CD4-positive, alpha-beta T cell (primary cell): ENCODE measurements at regions not wholly inside any gene's neighbourhood (a gene's known extent, or its start where the extent isn't known, plus 50 kb on each side); places are given as distances from the start of the nearest gene placed in this dataset.

Source experiments
- ATAC-seq: fragments of 200-7000 bp; cut with Tn5 transposase; one replicate; pipeline ENCODE4 v1.10.0; 2022; ENCODE audit warnings: mild to moderate bottlenecking; ENCODE audit not compliant: poor library complexity
- CTCF ChIA-PET: fragments of 350-600 bp; sonication (Branson Sonifier 250); formaldehyde crosslinking; loops from one replicate; lab custom pipeline; 2021; ENCODE audit warnings: antibody characterized with exemption, inconsistent platforms; lab: Charles Lee
- POLR2A ChIA-PET: fragments of 350-600 bp; sonication (Branson Sonifier 250); formaldehyde crosslinking; loops from one replicate; lab custom pipeline; 2021; ENCODE audit warnings: antibody characterized with exemption, inconsistent platforms; lab: Charles Lee
- DNase-seq, 14 experiments: peaks; one replicate each; pipeline ENCODE4 v3.0.0-alpha.2; 2013 to 2020; ENCODE audit warnings: mixed read lengths in 2 of 14
- H3K27ac ChIP-seq, 2 donors: one replicate each; pipeline versions ENCODE4 v1.5.1 to v1.7.0; 2013; ENCODE audit warnings: low read length in 2 of 2, low read depth in 1 of 2, mild to moderate bottlenecking in 1 of 2
- H3K27me3 ChIP-seq, 2 experiments: 1 replicate in 1 of 2; 2 replicates in 1 of 2; pipeline versions ENCODE4 v1.6.1 to v1.7.0; 2013; ENCODE audit warnings: low read length in 2 of 2, control low read depth in 1 of 2, mild to moderate bottlenecking in 1 of 2, moderate library complexity in 1 of 2; ENCODE audit not compliant: insufficient read depth in 2 of 2, control insufficient read depth in 1 of 2
- H3K36me3 ChIP-seq: one replicate; pipeline ENCODE4 v1.6.1; 2013; ENCODE audit warnings: low read length, control low read depth; ENCODE audit not compliant: insufficient read depth
- H3K4me1 ChIP-seq: one replicate; pipeline ENCODE4 v1.6.1; 2013; ENCODE audit warnings: low read length, control low read depth; ENCODE audit not compliant: insufficient read depth
- H3K4me3 ChIP-seq: one replicate; pipeline ENCODE4 v1.5.1; 2013; ENCODE audit warnings: mild to moderate bottlenecking, low read length, moderate library complexity
- H3K9me3 ChIP-seq, 2 experiments: 1 replicate in 1 of 2; 2 replicates in 1 of 2; pipeline versions ENCODE4 v1.6.1 to v1.7.0; 2013; ENCODE audit warnings: low read length in 2 of 2, mild to moderate bottlenecking in 2 of 2, control low read depth in 1 of 2, moderate library complexity in 1 of 2; ENCODE audit not compliant: control insufficient read depth in 1 of 2, insufficient read depth in 1 of 2
- H3K27ac Mint-ChIP-seq: one replicate; pipeline ENCODE4 v1.8.0; 2020; ENCODE audit warnings: mixed read lengths
- H3K27me3 Mint-ChIP-seq: one replicate; pipeline ENCODE4 v1.8.0; 2021; ENCODE audit warnings: mixed read lengths
- H3K36me3 Mint-ChIP-seq: one replicate; pipeline ENCODE4 v1.8.0; 2021; ENCODE audit warnings: low read depth, mixed read lengths
- H3K4me1 Mint-ChIP-seq: one replicate; pipeline ENCODE4 v1.8.0; 2021; ENCODE audit warnings: low read depth, mixed read lengths
- H3K4me3 Mint-ChIP-seq: one replicate; pipeline ENCODE4 v1.8.0; 2020; ENCODE audit warnings: mild to moderate bottlenecking, mixed read lengths
- H3K9me3 Mint-ChIP-seq: one replicate; pipeline ENCODE4 v1.8.0; 2020; ENCODE audit warnings: mixed read lengths
- CTCF ChIP-seq: fragments of 200-600 bp; IDR thresholded peaks from one replicate; pipeline ENCODE4 v1.8.0; 2022; ENCODE audit warnings: antibody characterized with exemption, mild to moderate bottlenecking
- intact Hi-C, 2 experiments: fragments of 100-400 bp; cut with DNase I in 1 of 2; cut with micrococcal nuclease in 1 of 2; formaldehyde crosslinking; loops; one replicate each; pipeline versions ENCODE4 v1.15.1 to v1.9.0; 2023 to 2025; cut with DNase I, micrococcal nuclease

GRCh38 chr3:43885908-43886618 is 195.3 kb downstream of the ABHD5 start:
- no peak for DNase-seq
- Mint-ChIP-seq H3K4me1 (no peaks in the 10 kb centered on the region), H3K27ac (no peak overlapping the region), H3K9me3 (no peaks in the 10 kb centered on the region), H3K27me3 (peaks cover 9% of the 10 kb centered on the region), H3K4me3 (no peak overlapping the region), H3K36me3 (no peaks in the 10 kb centered on the region)
- Histone ChIP-seq H3K4me3 (no peak overlapping the region), H3K4me1 (no peaks in the 10 kb centered on the region), H3K9me3 (no peaks in the 10 kb centered on the region), H3K27me3 (peaks cover 0 to 1% of the 10 kb centered on the region in 2 experiments), H3K27ac (no peak overlapping the region), H3K36me3 (no peaks in the 10 kb centered on the region)
- CTCF ChIA-PET = no interaction called here
- TF ChIP-seq CTCF = no peak
- intact Hi-C loops = no loop called here
- POLR2A ChIA-PET = no interaction called here
- no peak for ATAC-seq

- Mint-ChIP-seq H3K27me3 (peaks cover 59% of the 10 kb centered on the region), H3K9me3 (no peaks in the 10 kb centered on the region), H3K27ac (no peak overlapping the region), H3K4me3 (no peak overlapping the region), H3K4me1 (peaks cover 27% of the 10 kb centered on the region), H3K36me3 (no peaks in the 10 kb centered on the region)
- H3K27ac ChIP-seq = no peak overlapping the region
- no peak for TF ChIP-seq CTCF
- ChIA-PET POLR2A (no interaction called here), CTCF (no interaction called here)
- H3K27me3 ChIP-seq = peaks cover 29 to 37% of the 10 kb centered on the region in 2 experiments
- ATAC-seq (no peak), DNase-seq (no peak)
- intact Hi-C loops = no loop called here
- peaks cover 0 to 4% of the 10 kb centered on the region in 2 experiments for H3K9me3 ChIP-seq
- H3K4me1 ChIP-seq = peaks cover 12% of the 10 kb centered on the region
- H3K36me3 ChIP-seq = no peaks in the 10 kb centered on the region
- H3K4me3 ChIP-seq = no peak overlapping the region
These were observed 201.3 kb downstream of the ABHD5 start for GRCh38 chr3:43892061-43892460.

- no peak for TF ChIP-seq CTCF
- H3K4me1 Mint-ChIP-seq = peaks cover 27% of the 10 kb centered on the region
- H3K9me3 ChIP-seq = peaks cover 0 to 4% of the 10 kb centered on the region in 2 experiments
- H3K4me3 Mint-ChIP-seq = no peak overlapping the region
- H3K9me3 Mint-ChIP-seq = no peaks in the 10 kb centered on the region
- CTCF ChIA-PET = no interaction called here
- H3K27me3 ChIP-seq = peaks cover 29 to 40% of the 10 kb centered on the region in 2 experiments
- no peak overlapping the region for H3K4me3 ChIP-seq
- peaks cover 62% of the 10 kb centered on the region for H3K27me3 Mint-ChIP-seq
- no peaks in the 10 kb centered on the region for H3K36me3 ChIP-seq
- peaks cover 12% of the 10 kb centered on the region for H3K4me1 ChIP-seq
- intact Hi-C loops = no loop called here
- DNase-seq = no peak
- H3K36me3 Mint-ChIP-seq = no peaks in the 10 kb centered on the region
- H3K27ac ChIP-seq = no peak overlapping the region
- no peak for ATAC-seq
- no peak overlapping the region for H3K27ac Mint-ChIP-seq
- POLR2A ChIA-PET = no interaction called here
These were observed 201.8 kb downstream of the ABHD5 start for GRCh38 chr3:43892526-43892925.
